Natural killer cell (primary cell): ENCODE measurements at regions not wholly inside any gene's neighbourhood (a gene's known extent, or its start where the extent isn't known, plus 50 kb on each side); places are given as distances from the start of the nearest gene placed in this dataset.
"Not testable (repeated sequence)": the region's sequence is repeated elsewhere in the genome, so short reads cannot be mapped to it uniquely, and the experiment has no call there.

Experiments used
- ATAC-seq, 3 donors: fragments of 150-1000 bp in 2 of 3; fragments of 200-7000 bp in 1 of 3; cut with Tn5 transposase; 1 replicate in 1 of 3; 2 replicates in 2 of 3; pipeline ENCODE4 v1.10.0; 2021; ENCODE audit warnings: mild to moderate bottlenecking in 2 of 3, moderate library complexity in 2 of 3
- DNase-seq, 2 donors: peaks; one replicate each; pipeline versions ENCODE4 v3.0.0 to v3.0.0-alpha.2; 2013 to 2021; ENCODE audit warnings: mixed read lengths in 1 of 2
- H3K27ac ChIP-seq: one replicate; pipeline ENCODE4 v1.5.1; 2013; ENCODE audit warnings: mild to moderate bottlenecking, low read length
- H3K27me3 ChIP-seq: one replicate; pipeline ENCODE4 v1.6.1; 2013; ENCODE audit warnings: low read length; ENCODE audit not compliant: control insufficient read depth, insufficient read depth
- H3K36me3 ChIP-seq: one replicate; pipeline ENCODE4 v1.6.1; 2013; ENCODE audit warnings: low read length; ENCODE audit not compliant: control insufficient read depth, insufficient read depth
- H3K4me1 ChIP-seq: one replicate; pipeline ENCODE4 v1.6.1; 2013; ENCODE audit warnings: low read length; ENCODE audit not compliant: control insufficient read depth, insufficient read depth
- H3K4me3 ChIP-seq: one replicate; pipeline ENCODE4 v1.5.1; 2013; ENCODE audit warnings: low read length
- H3K9me3 ChIP-seq: one replicate; pipeline ENCODE4 v1.6.1; 2013; ENCODE audit warnings: low read length; ENCODE audit not compliant: control insufficient read depth, insufficient read depth
- H3K27ac Mint-ChIP-seq, 2 donors: one replicate each; pipeline ENCODE4 v1.8.0; 2022; ENCODE audit warnings: mild to moderate bottlenecking in 2 of 2, mixed read lengths in 2 of 2, moderate library complexity in 1 of 2
- H3K27me3 Mint-ChIP-seq, 2 donors: one replicate each; pipeline ENCODE4 v1.8.0; 2022; ENCODE audit warnings: low read depth in 2 of 2, mixed read lengths in 2 of 2
- H3K36me3 Mint-ChIP-seq: one replicate; pipeline ENCODE4 v1.8.0; 2022; ENCODE audit warnings: mixed read lengths
- H3K4me1 Mint-ChIP-seq, 2 donors: one replicate each; pipeline ENCODE4 v1.8.0; 2022; ENCODE audit warnings: mixed read lengths in 2 of 2
- H3K4me3 Mint-ChIP-seq: one replicate; pipeline ENCODE4 v1.8.0; 2022; ENCODE audit warnings: mild to moderate bottlenecking, moderate library complexity, mixed read lengths
- H3K9me3 Mint-ChIP-seq, 2 donors: one replicate each; pipeline ENCODE4 v1.8.0; 2022; ENCODE audit warnings: mixed read lengths in 2 of 2
- CTCF ChIP-seq: fragments of 200-600 bp; IDR thresholded peaks from one replicate; pipeline ENCODE4 v1.8.0; 2022; ENCODE audit warnings: antibody characterized with exemption
- WGBS: methylation state at CpG from one replicate; pipeline ENCODE4 v1.1.7; 2013; ENCODE audit warnings: missing lambda C conversion rate; ENCODE audit not compliant: insufficient coverage; 5-methylcytosine and 5-hydroxymethylcytosine counted together
- intact Hi-C: fragments of 100-400 bp; cut with micrococcal nuclease; formaldehyde crosslinking; loops from one replicate; pipeline ENCODE4 v1.14.2; 2022

GRCh38 chr17:33952425-33952824 is 302.7 kb upstream of the CCL2 start:
- intact Hi-C loops, result no loop called here

GRCh38 chr17:33954597-33954996 is 300.5 kb upstream of the CCL2 start:
- no peak for TF ChIP-seq CTCF
- Mint-ChIP-seq H3K4me3 (no peak overlapping the region), H3K4me1 (no peaks in the 10 kb centered on the region), H3K36me3 (no peaks in the 10 kb centered on the region), H3K9me3 (peaks cover 0 to 4% of the 10 kb centered on the region in 2 donors), H3K27ac (no peak overlapping the region), H3K27me3 (peaks cover 15 to 23% of the 10 kb centered on the region in 2 donors)
- Histone ChIP-seq H3K27me3 (no peaks in the 10 kb centered on the region), H3K9me3 (peaks cover 4% of the 10 kb centered on the region), H3K36me3 (no peaks in the 10 kb centered on the region), H3K4me3 (no peak overlapping the region), H3K27ac (no peak overlapping the region), H3K4me1 (no peaks in the 10 kb centered on the region)
- ATAC-seq (no peak), DNase-seq (no peak)
- WGBS, result 42% methylated on average over 3 of the region's 3 CpGs
- intact Hi-C loops, result no loop called here

More at GRCh38 chr17:33952425-33952824, 302.7 kb upstream of the CCL2 start:
- ATAC-seq (no peak), DNase-seq (no peak)
- H3K4me3 ChIP-seq, result no peak overlapping the region
- WGBS, result 75% methylated on average over 1 of the region's 1 CpG
- H3K27me3 ChIP-seq, result no peaks in the 10 kb centered on the region
- Mint-ChIP-seq H3K27me3 (peaks cover 10 to 14% of the 10 kb centered on the region in 2 donors), H3K36me3 (no peaks in the 10 kb centered on the region), H3K4me1 (no peaks in the 10 kb centered on the region), H3K27ac (no peak overlapping the region), H3K4me3 (no peak overlapping the region), H3K9me3 (no peaks in the 10 kb centered on the region)
- H3K4me1 ChIP-seq, result no peaks in the 10 kb centered on the region
- no peaks in the 10 kb centered on the region for H3K36me3 ChIP-seq
- TF ChIP-seq CTCF, result no peak
- no peak overlapping the region for H3K27ac ChIP-seq
- H3K9me3 ChIP-seq, result no peaks in the 10 kb centered on the region

- H3K27me3 Mint-ChIP-seq, result peaks cover 18 to 23% of the 10 kb centered on the region in 2 donors
- no peak for TF ChIP-seq CTCF
- no peaks in the 10 kb centered on the region for H3K4me1 ChIP-seq
- WGBS, result 50% methylated on average over 2 of the region's 2 CpGs
- H3K27ac Mint-ChIP-seq, result no peak overlapping the region
- intact Hi-C loops, result no loop called here
- peaks cover 4% of the 10 kb centered on the region for H3K9me3 ChIP-seq
- H3K36me3 ChIP-seq, result no peaks in the 10 kb centered on the region
- H3K4me3 Mint-ChIP-seq, result no peak overlapping the region
- no peaks in the 10 kb centered on the region for H3K36me3 Mint-ChIP-seq
- peaks cover 0 to 4% of the 10 kb centered on the region in 2 donors for H3K9me3 Mint-ChIP-seq
- no peaks in the 10 kb centered on the region for H3K27me3 ChIP-seq
- H3K4me1 Mint-ChIP-seq, result no peaks in the 10 kb centered on the region
- DNase-seq, result no peak
- H3K4me3 ChIP-seq, result no peak overlapping the region
- H3K27ac ChIP-seq, result no peak overlapping the region
- no peak for ATAC-seq
Measured at GRCh38 chr17:33955461-33955860, 299.6 kb upstream of the CCL2 start.

GRCh38 chr17:33959098-33959497 is 296.0 kb upstream of the CCL2 start:
- H3K4me3 Mint-ChIP-seq, H3K36me3 Mint-ChIP-seq, intact Hi-C loops, H3K4me3 ChIP-seq, H3K4me1 ChIP-seq, ATAC-seq, H3K27ac ChIP-seq, DNase-seq, H3K9me3 Mint-ChIP-seq, H3K27ac Mint-ChIP-seq, H3K27me3 ChIP-seq, H3K36me3 ChIP-seq, H3K9me3 ChIP-seq: not testable (repeated sequence)
- H3K4me1 Mint-ChIP-seq, result peaks cover 7 to 12% of the 10 kb centered on the region in 2 donors
- peaks cover 18 to 23% of the 10 kb centered on the region in 2 donors for H3K27me3 Mint-ChIP-seq
